HG03432 (cell line): ENCODE measurements at regions not wholly inside any gene's neighbourhood (a gene's known extent, or its start where the extent isn't known, plus 50 kb on each side); places are given as distances from the start of the nearest gene placed in this dataset.
"Not testable (repeated sequence)": the region's sequence is repeated elsewhere in the genome, so short reads cannot be mapped to it uniquely, and the experiment has no call there.

Experiments
- ATAC-seq: cut with Tn5 transposase; IDR thresholded peaks from one replicate; pipeline ENCODE4 v1.9.1; 2021; ENCODE audit warnings: mild to moderate bottlenecking, moderate library complexity; ENCODE audit not compliant: unreplicated experiment

DNA sequence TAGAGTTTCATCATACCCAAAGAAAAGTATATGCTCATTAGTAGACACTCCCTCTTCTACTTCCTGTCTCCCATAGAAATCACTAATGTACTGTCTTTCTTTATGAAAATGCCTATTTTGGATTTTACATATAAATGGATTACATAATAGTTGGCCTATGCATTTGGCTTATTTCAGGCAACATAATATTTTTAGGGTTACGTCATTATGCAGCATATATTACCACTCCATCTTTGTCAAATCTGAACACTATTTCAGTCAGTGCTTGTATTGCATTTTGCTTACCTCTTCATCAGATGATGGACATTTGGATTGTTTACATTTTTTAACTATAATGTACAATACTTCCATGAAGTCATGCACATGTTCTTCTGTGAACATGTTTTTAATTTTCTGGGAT, 1406.1 kb downstream of the LRFN5 start:
- ATAC-seq = no peak

DNA sequence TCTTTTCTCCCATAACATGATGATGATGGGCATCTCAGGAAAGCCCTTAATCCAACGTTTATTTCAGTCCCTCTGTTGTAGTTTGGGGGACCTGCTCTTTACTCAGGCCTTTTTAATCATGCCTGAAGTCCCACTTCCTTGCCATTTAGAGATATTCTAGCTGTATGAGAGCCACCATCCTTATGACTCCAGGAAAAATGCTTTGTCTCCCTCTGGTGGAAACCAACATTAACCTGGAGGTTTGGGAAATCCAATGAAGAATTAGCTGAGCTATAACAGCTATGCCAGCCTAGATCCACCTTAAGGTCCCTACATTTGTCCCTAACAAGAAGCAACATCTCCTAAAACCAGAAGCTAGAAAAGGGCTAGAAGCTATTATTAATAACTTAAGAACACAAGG, 1399.1 kb downstream of the LRFN5 start:
- ATAC-seq = no peak

DNA sequence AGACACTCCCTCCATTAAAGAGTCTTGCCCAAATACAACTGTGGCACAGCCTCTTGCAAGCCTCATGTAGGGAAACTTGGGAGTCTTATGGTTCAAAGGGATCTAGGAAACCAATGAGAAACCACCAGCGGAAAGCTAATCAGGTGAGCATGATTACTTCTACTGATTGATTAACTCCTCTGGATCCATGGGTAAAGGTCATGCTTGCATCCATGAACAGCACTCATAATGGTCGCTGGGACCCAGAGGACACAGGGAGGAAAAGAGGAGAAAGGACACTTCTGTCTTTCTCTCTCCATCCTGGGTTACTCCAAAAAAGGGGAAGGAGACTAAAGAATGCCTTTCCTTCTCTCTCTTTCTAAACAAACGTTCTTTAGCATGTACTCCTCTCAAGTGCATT, 1397.2 kb downstream of the LRFN5 start:
- ATAC-seq = no peak

DNA sequence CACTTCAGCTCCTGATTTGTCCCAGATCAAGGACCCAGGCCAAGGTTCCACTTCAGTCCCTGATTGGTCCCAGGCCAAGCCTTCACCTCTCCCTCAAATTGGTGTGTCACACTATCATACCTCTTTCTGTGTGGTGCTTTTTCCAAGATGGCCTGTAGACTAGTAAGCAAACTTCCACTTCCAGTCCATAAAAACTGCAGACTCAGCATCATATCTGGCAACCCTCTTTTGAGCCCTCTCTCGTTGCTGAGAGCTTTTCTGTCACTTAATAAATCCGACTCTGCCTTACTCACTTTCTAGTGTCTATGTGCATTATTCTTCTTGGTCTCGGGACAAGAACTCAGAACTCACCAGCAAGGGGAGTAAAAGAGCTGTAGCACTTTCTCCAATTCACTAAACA, 1395.1 kb downstream of the LRFN5 start:
- ATAC-seq = no peak

DNA sequence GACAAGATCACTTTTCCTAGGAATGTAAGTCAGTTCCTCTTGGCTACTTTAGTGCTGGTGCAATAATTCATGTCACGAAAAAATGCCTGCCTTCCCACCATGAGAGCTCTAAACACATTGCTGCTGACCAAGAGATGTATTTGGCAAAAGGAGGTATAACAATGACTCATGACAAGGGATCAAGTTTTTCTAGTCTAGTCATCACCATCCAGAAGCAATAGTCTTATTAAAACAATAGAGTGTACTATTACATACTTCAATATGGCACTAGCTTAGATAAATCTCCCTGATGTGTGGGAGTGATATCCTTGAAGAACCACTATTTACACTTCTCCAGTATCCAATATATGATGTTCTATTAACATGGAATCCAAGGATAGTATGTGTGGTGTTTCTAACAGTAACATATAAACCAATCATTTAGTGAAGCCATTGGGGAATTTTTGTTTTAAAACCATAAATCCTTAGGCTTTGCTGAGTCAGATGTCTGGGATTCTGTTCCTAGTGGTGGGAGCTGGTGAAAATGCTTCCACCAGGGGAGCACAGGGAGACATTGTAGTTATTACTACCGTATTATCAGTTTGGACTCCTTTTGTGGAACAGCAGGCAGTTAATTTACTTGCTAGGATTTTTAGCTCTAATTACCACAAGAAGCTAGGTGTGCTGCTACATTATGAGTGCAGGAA, 1387.5 kb downstream of the LRFN5 start:
- no peak for ATAC-seq

DNA sequence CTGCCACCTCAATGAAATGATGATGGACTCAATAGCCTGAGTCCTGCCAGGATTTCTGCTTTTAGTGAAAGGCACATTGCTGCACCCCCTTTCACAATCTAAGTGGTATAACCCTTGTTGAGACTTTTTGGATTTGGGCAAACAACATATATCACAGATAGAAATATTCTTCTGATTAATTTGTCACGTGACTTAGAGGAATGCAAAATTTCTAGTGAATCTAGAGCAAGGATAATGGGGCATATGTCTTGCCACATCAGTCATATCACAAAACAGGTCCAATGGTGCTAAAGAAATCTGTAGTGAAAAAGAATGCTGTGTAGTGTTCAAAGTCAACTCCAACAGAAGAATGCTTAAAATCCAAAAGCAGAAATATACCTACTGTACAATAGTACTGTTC, 1386.3 kb downstream of the LRFN5 start:
- ATAC-seq = no peak

DNA sequence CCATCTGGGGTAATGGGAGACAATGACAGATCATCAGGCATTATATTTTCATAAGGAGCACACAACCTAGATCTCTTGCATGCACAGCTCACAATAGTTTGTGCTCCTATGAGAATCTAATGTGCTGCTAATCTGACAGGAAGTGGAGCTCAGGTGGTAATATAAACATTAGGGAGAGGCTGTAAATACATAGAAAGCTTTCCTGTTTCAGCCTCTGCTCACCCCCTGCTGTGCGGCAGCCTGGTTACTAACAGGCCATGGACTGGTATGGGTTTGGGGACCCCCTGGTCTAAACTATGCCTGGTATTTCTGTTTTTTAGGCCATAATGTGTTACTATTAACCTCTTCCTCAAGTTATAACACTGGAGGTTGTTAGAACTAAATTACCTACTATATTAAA, 1373.7 kb downstream of the LRFN5 start:
- no peak for ATAC-seq

DNA sequence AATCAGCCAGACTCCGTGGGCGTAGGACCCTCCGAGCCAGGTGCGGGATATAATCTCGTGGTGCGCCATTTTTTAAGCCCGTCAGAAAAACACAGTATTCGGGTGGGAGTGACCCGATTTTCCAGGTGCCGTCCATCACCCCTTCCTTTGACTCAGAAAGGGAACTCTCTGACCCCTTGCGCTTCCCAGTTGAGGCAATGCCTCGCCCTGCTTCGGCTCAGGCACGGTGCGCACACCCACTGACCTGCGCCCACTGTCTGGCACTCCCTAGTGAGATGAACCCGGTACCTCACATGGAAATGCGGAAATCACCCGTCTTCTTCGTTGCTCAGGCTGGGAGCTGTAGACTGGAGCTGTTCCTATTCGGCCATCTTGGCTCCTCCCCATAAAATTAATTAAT, 1366.5 kb downstream of the LRFN5 start:
- ATAC-seq = not testable (repeated sequence)

DNA sequence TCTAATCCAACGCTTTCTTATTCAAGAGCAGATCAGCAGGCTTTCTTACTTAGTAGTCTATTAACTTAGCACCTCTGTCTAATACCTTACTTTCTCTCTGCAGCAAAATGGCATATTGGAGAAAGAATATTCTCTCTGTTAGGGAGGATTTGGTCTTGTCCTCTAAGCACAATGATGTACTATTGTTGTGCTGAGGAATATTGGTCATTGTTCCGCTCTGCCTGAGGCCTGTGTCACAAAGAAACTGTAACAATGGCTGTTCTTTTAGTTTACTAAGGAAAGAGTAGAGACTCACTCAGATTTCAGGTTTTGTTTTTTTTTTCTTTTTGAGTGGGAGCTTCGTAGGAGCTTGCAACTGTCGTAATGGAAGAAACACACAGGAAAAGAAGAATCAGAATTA, 1358.8 kb downstream of the LRFN5 start:
- no peak for ATAC-seq

DNA sequence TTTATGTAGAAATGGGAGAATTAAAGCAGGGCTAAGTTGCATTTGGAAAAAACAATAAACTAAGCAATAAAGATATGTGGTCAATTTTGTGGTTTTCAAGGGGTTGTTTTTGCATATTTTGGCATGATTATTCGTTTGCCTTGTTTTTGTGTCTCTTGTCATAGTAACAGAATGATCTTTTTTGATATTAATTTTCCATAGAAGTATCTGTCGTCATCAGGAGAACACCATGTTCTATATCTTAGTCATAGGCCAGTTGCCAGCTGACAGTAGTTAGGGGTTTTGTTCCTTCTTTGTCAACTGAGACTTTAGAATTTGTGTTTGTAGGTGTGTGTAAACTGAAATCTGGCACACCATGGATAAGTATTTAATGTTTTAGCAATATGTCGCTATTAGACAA, 1354.8 kb downstream of the LRFN5 start:
- ATAC-seq = no peak

DNA sequence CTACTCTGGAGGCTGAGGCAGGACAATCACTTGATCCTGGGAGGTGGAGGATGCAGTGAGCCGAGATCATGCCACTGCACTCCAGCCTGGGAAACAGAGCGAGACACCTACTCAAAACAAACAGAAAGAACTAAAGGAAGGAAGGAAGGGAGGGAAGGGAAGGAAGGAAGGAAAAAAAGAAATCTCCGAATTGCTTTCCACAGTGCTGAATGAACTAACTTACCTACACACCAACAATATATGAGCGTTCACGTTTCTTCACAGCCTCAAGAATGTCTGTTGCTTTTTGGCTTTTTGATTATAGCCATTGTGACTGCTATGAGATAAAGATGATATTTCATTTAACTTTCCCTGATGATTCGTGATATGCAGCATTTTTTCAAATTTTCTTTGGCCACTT, 1343.7 kb downstream of the LRFN5 start:
- ATAC-seq = no peak

DNA sequence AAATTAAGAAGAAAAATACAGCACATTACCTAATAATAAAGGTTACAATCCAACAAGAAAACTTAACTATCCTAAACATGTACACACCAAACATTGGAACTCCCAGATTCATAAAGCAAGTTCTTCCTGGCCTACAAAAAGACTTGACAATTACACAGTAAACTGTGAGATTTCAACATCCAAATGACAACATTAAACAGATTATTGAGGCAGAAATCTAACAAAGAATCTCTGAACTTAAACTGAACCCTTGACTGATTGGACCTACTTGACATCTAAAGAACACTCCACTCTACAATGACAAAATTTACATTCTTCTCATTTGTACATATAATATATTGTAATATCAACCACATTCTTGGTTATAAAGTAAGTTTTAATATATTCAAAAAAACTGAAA, 1341.3 kb downstream of the LRFN5 start:
- ATAC-seq = no peak

DNA sequence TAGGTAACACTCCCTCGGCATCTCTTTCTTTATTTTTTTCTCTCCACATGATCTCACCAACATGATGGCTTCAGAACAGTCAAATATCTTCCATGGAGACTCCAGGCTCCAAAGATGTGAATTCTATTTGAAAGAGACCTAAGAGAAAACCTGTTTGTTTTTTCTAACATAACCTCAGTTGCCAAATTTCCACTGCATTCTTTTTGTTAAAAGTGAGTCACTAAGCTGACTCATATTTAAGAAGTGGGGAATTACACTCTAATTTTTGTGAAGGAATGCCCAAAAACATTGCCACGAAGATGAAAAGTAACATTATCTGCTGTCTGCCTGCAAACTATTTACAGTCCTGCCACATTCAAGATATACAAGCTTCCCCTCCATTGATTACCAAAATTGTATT, 1337.6 kb downstream of the LRFN5 start:
- ATAC-seq = no peak

DNA sequence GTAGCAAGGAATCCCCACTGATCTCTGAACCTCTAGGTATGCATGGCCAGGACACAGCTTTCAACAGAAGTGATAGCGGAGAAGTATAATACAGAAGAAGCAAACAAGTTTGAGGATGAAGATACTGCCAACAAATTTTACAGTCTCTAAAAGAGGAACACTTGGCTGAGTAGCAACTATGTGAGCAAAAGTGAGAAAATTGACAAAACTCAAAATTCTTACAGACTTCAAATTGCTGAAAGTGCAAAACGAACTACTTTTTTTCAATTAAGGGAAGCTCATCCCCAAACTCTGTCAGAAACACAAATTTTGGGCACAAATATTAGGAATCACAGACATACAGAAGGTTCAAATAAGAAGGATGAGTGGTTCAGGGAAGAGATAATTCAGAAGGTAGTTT, 1324.6 kb downstream of the LRFN5 start:
- no peak for ATAC-seq

DNA sequence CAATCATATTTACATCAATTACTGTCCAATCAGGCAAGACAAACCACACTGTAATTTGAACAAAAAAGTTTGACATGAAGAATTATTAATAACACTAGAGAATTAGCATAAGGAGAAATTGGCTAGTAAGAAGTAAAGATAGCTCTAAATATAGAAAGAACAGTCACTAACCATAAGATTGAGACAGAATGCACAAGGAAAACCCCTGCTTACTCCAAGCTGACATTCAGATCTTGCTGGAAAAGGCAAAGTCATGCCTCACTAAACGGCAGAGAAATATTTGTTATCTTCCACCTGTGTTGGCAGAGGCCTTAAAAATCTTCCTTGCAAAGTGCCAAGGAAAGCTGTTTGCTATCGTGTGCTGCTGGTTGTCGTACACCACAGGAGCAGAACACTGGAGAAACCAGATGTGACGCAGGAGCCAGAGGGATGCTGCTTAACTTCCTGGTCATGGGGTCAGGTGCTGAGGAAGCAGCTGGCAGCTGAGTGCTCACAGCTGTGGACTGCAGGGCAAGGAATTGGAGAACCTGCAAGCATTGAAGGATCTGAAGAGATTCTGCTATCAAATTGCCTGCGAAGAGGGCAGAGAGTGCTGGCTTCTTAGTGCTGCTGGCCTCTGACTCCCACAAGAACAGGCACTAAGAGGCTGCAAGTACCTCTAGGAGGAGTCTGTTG, 1323.3 kb downstream of the LRFN5 start:
- peak; percentile 64 for ATAC-seq

DNA sequence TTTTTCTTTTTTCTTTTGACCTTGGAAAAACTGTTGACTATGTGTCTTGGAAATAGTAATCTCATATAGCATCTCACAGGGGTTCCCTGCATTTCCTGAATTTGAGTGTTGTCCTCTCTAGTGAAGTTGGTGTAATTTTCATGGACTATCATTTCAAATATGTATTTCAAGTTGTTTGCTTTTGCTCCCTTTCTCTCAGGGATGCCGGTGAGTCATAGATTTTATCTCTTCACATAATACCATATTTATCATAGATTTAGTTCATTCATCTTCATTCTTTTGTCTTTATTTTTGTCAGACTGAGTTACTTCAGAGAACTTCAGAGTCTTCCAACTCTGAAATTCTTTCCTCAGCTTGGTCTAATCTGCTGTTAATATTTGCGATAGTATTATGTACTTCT, 1320.6 kb downstream of the LRFN5 start:
- ATAC-seq = no peak

DNA sequence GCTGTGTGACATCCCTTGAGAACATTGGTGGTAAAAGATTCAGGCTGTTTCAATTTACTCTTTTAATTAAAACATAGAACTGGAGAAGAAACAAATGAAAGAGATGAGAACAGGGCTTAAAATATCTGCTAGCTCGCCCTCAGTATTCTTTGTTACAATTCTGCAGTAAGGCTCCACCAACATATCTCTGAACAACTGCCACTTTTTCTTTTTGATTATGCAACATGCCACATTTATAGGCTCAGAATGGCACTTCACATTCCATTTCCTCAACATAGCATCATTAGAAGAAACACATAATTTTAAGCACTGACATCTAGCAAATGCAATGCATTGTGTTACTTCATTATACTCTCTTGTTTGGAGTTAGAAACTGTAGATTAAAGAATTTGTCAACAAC, 1315.2 kb downstream of the LRFN5 start:
- ATAC-seq = no peak

DNA sequence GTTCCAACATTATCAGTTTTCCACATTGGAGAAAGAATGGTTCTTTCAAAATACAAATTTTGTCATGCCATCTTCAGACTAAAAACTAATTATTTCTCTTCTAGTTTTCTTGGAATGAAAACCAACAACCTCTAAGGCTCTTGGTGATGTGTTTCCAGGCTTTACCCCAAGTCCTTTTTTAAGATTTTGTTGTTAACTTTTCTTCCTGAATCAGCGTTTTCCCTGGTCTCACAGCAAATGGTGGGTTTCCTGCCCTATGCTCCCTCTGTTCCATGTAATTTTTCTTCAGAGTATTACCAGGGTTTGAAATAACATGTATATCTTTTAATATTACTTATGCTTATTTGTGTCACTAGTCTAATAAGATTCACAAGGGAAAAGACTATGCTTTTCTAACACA, 1311.9 kb downstream of the LRFN5 start:
- no peak for ATAC-seq

DNA sequence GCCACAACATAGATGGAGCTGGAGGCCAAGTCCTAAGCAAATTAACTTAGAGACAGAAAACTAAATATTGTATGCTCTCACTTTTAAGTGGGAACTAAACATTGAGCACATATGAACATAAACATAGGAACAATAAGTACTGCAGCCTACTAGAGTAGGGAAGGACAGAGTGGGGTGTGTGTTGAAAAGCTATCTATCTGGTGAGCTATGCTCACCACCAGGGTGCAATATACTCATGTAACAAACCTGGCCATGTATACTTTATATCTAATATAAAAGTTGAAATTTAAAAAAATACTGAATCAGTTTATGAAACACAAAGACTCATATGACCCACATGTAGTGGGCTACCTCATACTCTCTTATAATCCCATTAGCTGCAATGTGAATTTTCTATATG, 1305.0 kb downstream of the LRFN5 start:
- no peak for ATAC-seq

DNA sequence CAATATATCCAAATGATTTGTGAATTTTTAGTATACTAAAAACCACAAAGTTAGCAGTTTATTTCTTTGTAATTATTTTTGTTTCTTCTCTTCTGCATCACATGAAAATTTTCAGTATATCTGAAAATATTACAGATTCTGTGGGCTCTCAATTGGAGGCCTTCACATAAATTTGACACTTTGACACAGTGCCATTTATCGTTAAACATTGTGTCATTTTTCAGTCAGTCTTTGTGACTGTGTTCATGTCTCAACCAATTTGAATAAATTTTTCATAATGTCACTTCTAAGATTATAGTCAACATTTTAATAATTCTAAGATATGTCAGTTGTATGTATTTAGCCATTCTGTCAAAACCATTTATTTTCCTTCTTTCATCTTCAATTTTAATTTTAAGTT, 1303.0 kb downstream of the LRFN5 start:
- no peak for ATAC-seq

DNA sequence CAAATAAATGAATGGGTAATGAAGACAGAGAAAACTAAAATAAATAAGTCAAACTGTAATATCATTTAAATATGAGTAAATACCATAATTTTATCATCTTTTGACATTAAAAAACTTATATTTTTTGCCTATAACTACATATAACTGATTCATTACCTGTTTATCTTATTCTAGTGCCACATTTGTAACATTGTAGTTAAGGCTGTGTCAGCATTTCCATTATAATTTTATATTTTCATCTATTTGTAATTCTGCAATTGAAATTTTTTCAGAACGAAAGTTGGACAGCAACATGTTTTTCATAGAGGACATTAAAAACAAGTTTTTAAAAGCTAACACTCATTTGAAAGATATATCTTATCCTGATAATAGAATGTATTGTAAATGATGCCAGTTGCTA, 1286.5 kb downstream of the LRFN5 start:
- no peak for ATAC-seq

DNA sequence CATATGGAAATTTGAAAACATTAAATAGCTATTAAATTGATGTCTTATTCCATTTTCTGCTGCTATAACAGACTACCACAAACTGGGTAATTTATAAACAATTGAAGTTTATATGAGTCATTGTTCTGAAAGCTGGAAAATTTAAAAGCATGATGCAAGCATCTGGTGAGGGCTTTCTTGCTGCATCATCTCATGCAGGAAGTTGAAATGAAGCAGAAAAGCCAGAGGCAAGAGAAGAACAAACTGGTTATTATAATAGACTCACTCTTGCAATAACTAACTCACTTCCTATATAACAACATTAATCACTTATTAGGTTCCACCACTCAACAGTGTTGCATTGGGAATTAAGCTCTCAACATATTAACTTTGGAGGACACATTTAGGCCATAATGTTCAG, 1277.4 kb downstream of the LRFN5 start:
- ATAC-seq = no peak

DNA sequence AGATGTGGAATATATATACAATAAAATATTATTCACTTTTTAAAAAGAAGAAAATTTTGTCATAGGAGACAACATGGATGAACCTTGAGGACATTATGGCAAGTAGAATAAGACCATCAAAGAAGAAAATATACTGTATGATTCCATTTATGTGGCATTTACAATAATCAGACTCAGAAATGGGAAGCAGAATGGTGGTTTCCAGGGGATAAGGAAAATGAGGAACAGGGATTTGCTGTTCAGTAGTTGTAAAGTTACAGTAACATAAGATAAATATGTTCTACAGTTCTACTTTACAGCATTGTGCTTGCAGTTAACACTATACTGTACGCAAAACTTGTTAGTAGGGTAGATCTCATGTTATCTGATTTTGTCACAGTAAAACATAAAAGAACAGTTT, 1271.0 kb downstream of the LRFN5 start:
- ATAC-seq = no peak
